CD4-positive, CD25-positive, alpha-beta regulatory T cell (primary cell): ENCODE measurements at regions not wholly inside any gene's neighbourhood (a gene's known extent, or its start where the extent isn't known, plus 50 kb on each side); places are given as distances from the start of the nearest gene placed in this dataset.

Experiments used
- ATAC-seq, 2 donors: fragments of 150-1000 bp; cut with Tn5 transposase; one replicate each; pipeline ENCODE4 v1.10.0; 2021; ENCODE audit warnings: low read depth in 2 of 2, moderate number of reproducible peaks in 2 of 2, moderate library complexity in 1 of 2
- DNase-seq, 3 donors: peaks; one replicate each; pipeline versions ENCODE4 v3.0.0 to v3.0.0-alpha.2; 2012 to 2022; ENCODE audit warnings: mixed read lengths in 1 of 3
- H3K27ac ChIP-seq: one replicate; pipeline ENCODE4 v1.7.0; 2013; ENCODE audit warnings: mild to moderate bottlenecking, low read length; ENCODE audit not compliant: insufficient read depth, poor library complexity, severe bottlenecking
- H3K27me3 ChIP-seq: one replicate; pipeline ENCODE4 v1.7.0; 2013; ENCODE audit warnings: low read length; ENCODE audit not compliant: control insufficient read depth, insufficient read depth
- H3K36me3 ChIP-seq: one replicate; pipeline ENCODE4 v1.7.0; 2013; ENCODE audit warnings: mild to moderate bottlenecking, low read length, moderate library complexity; ENCODE audit not compliant: control insufficient read depth, insufficient read depth
- H3K4me1 ChIP-seq: 2 replicates; pipeline ENCODE4 v1.7.0; 2013; ENCODE audit warnings: mild to moderate bottlenecking, low read length; ENCODE audit not compliant: insufficient read depth, control insufficient read depth, poor library complexity, severe bottlenecking
- H3K4me3 ChIP-seq: one replicate; pipeline ENCODE4 v1.7.0; 2013; ENCODE audit warnings: low read depth, mild to moderate bottlenecking, low read length, moderate library complexity
- H3K9me3 ChIP-seq, 2 experiments: 1 replicate in 1 of 2; 2 replicates in 1 of 2; pipeline ENCODE4 v1.7.0; 2013; ENCODE audit warnings: low read length in 2 of 2, mild to moderate bottlenecking in 1 of 2, moderate library complexity in 1 of 2; ENCODE audit not compliant: control insufficient read depth in 2 of 2
- H3K27ac Mint-ChIP-seq, 3 donors: one replicate each; pipeline ENCODE4 v1.8.0; 2020 to 2022; ENCODE audit warnings: mild to moderate bottlenecking in 3 of 3, mixed read lengths in 3 of 3, moderate library complexity in 2 of 3
- H3K27me3 Mint-ChIP-seq: one replicate; pipeline ENCODE4 v1.8.0; 2022; ENCODE audit warnings: mild to moderate bottlenecking, mixed read lengths
- H3K36me3 Mint-ChIP-seq: one replicate; pipeline ENCODE4 v1.8.0; 2020; ENCODE audit warnings: mixed read lengths
- H3K4me1 Mint-ChIP-seq, 4 donors: one replicate each; pipeline ENCODE4 v1.8.0; 2020 to 2022; ENCODE audit warnings: mixed read lengths in 4 of 4, mild to moderate bottlenecking in 1 of 4
- H3K4me3 Mint-ChIP-seq, 4 donors: one replicate each; pipeline ENCODE4 v1.8.0; 2020 to 2022; ENCODE audit warnings: mild to moderate bottlenecking in 4 of 4, mixed read lengths in 4 of 4, moderate library complexity in 3 of 4
- H3K9me3 Mint-ChIP-seq, 7 donors: one replicate each; pipeline ENCODE4 v1.8.0; 2020 to 2022; ENCODE audit warnings: mixed read lengths in 7 of 7, mild to moderate bottlenecking in 3 of 7, moderate library complexity in 2 of 7

DNA sequence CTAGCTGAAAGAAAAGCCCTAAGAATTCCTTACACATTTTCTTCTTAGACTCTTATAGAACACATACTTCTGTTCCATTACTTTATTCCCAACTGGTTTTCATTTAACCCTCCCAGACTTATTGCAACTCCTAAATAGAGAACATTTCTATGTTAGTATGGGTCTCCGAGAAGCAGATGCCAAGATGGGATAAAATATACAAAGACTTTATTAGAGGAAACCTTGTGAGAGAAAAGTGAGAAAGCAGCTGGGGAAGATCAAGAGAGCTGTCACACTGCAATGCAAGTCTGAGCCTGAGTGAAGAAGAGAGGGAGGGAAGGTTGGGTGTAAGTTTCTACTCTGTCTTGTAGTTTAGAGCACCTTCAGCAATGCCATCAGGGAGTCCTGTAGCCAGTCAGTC, 979.3 kb downstream of the IGSF11 start:
- no peaks in the 10 kb centered on the region for H3K27me3 Mint-ChIP-seq
- H3K27ac ChIP-seq = no peak overlapping the region
- no peaks in the 10 kb centered on the region for H3K36me3 Mint-ChIP-seq
- ATAC-seq = no peak
- H3K4me3 Mint-ChIP-seq = no peak overlapping the region
- H3K36me3 ChIP-seq = no peaks in the 10 kb centered on the region
- no peak overlapping the region for H3K27ac Mint-ChIP-seq
- no peaks in the 10 kb centered on the region for H3K27me3 ChIP-seq
- DNase-seq = no peak
- H3K9me3 ChIP-seq = no peaks in the 10 kb centered on the region
- H3K4me1 ChIP-seq = no peaks in the 10 kb centered on the region
- no peaks in the 10 kb centered on the region for H3K4me1 Mint-ChIP-seq
- H3K9me3 Mint-ChIP-seq = peaks cover 0 to 19% (median 8%) of the 10 kb centered on the region in 7 donors
- no peak overlapping the region for H3K4me3 ChIP-seq

DNA sequence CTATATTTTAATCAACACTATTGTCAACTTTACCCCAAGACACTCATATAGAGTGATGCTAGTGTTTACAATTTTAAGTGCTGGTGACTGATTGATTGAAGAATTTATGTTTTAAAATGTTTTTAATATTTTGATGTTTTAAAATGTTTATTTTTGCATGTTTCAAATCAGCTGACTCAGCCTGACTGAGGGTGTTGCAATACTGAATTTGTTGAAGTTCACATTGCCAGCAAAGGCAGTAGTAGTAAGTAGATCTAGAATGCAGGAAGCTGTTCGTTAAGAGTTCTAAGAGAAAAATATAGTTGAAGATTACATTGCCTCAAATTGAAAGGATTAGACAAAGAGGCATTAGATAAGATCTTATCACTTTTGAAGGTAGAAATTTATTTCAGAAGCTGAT, 977.6 kb downstream of the IGSF11 start:
- Histone ChIP-seq H3K4me3 (no peak overlapping the region), H3K4me1 (no peaks in the 10 kb centered on the region), H3K36me3 (no peaks in the 10 kb centered on the region), H3K9me3 (peaks cover 4 to 5% of the 10 kb centered on the region in 2 experiments), H3K27ac (no peak overlapping the region), H3K27me3 (no peaks in the 10 kb centered on the region)
- H3K4me3 Mint-ChIP-seq = no peak overlapping the region
- H3K27me3 Mint-ChIP-seq = no peaks in the 10 kb centered on the region
- no peaks in the 10 kb centered on the region for H3K4me1 Mint-ChIP-seq
- no peak overlapping the region for H3K27ac Mint-ChIP-seq
- peaks cover 0 to 24% (median 8%) of the 10 kb centered on the region in 7 donors for H3K9me3 Mint-ChIP-seq
- ATAC-seq = no peak
- DNase-seq = no peak
- H3K36me3 Mint-ChIP-seq = no peaks in the 10 kb centered on the region

DNA sequence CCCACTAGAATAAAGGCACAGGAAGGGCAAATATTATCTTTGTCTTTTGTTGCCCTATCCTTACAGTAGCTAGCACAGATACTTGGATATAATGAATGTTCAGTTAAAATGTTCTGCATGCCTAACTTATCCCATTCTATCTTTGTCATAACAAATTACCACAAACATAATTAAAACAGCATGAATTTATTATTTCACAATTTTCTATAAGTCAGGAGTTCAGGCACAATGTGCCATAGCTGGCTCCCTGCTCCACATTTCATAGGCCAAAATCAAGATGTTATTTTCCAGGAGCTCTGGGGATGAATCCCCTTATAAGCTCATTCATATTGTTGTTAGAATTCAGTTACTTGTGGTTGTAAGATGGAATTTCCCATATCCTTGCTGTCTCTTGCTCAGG, 975.5 kb downstream of the IGSF11 start:
- ATAC-seq (no peak), DNase-seq (no peak)
- no peaks in the 10 kb centered on the region for H3K27me3 Mint-ChIP-seq
- H3K4me1 Mint-ChIP-seq = no peaks in the 10 kb centered on the region
- H3K27ac ChIP-seq = no peak overlapping the region
- H3K9me3 ChIP-seq = peaks cover 4 to 5% of the 10 kb centered on the region in 2 experiments
- H3K4me1 ChIP-seq = no peaks in the 10 kb centered on the region
- no peak overlapping the region for H3K4me3 ChIP-seq
- H3K9me3 Mint-ChIP-seq = peaks cover 0 to 26% (median 10%) of the 10 kb centered on the region in 7 donors
- H3K27ac Mint-ChIP-seq = no peak overlapping the region
- no peaks in the 10 kb centered on the region for H3K27me3 ChIP-seq
- no peak overlapping the region for H3K4me3 Mint-ChIP-seq
- H3K36me3 ChIP-seq = no peaks in the 10 kb centered on the region
- H3K36me3 Mint-ChIP-seq = no peaks in the 10 kb centered on the region

DNA sequence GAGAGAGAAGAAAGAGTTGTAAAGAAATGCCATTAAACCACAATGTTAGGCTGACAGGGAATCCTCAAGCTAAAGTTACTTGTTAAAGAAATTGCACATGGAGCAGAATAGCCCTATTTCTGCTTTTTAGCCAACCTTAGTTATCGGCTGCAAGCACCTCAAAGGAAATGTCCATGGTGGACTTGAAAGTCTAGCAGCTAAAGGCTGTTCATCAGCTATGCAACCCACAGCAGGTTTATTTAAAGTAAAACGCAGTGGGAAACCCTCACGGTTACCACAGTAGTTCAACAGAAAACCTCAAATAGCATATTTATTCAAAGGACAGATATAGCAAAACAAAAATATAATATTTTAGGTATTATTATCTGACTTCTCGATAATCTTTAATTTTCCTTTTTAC, 967.2 kb downstream of the IGSF11 start:
- Histone ChIP-seq H3K9me3 (no peaks in the 10 kb centered on the region), H3K4me3 (no peak overlapping the region), H3K36me3 (no peaks in the 10 kb centered on the region), H3K27me3 (no peaks in the 10 kb centered on the region), H3K4me1 (no peaks in the 10 kb centered on the region), H3K27ac (no peak overlapping the region)
- peaks cover 0 to 9% (median 5%) of the 10 kb centered on the region in 7 donors for H3K9me3 Mint-ChIP-seq
- ATAC-seq = no peak
- H3K27me3 Mint-ChIP-seq = no peaks in the 10 kb centered on the region
- H3K36me3 Mint-ChIP-seq = no peaks in the 10 kb centered on the region
- H3K4me1 Mint-ChIP-seq = no peaks in the 10 kb centered on the region
- no peak for DNase-seq
- no peak overlapping the region for H3K4me3 Mint-ChIP-seq
- no peak overlapping the region for H3K27ac Mint-ChIP-seq

DNA sequence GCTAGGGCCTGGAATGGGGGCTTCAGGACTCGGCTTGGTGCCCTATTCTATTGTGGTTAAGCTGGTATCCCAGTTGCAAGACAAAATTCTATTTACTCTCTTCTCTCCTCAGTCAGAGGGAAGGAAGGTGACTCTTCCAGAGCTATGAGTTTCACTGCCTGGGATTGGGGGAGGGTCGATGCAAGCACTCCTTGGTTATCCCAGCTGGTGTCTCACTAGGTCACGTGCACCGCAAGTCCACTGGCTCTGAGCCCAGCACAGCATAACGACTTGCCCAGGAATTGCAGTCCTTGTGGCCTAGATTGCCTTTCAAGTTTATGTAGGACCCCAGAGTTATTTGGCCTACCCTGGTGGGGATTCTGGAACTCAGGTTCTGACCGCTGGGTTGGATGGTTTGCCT, 958.8 kb downstream of the IGSF11 start:
- H3K27me3 ChIP-seq = no peaks in the 10 kb centered on the region
- no peak for DNase-seq
- no peak for ATAC-seq
- Mint-ChIP-seq H3K27ac (no peak overlapping the region), H3K36me3 (no peaks in the 10 kb centered on the region), H3K27me3 (no peaks in the 10 kb centered on the region), H3K4me3 (no peak overlapping the region), H3K4me1 (no peaks in the 10 kb centered on the region), H3K9me3 (peaks cover 4 to 27% (median 6%) of the 10 kb centered on the region in 7 donors)
- H3K36me3 ChIP-seq = no peaks in the 10 kb centered on the region
- no peaks in the 10 kb centered on the region for H3K4me1 ChIP-seq
- H3K27ac ChIP-seq = no peak overlapping the region
- peaks cover 0 to 17% of the 10 kb centered on the region in 2 experiments for H3K9me3 ChIP-seq
- no peak overlapping the region for H3K4me3 ChIP-seq

DNA sequence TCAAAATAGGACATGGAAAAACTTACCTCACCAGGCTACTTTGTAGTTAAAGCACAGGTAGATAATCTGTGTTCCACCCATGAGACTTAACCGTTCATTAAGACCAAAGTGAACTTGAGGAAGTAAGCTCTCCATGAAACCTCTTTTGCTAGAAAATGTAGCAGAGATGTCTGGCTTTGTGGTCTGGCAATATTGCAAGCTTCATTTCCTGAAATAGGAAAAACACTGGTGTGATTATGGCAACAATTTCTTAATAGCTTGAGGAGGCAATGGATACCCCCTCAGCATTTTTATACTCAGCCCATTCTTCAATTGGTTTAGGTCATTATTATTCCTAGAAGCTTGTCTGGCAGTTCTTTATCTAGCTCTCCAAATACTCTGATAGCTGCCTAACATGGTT, 957.3 kb downstream of the IGSF11 start:
- Mint-ChIP-seq H3K4me1 (no peaks in the 10 kb centered on the region), H3K9me3 (peaks cover 4 to 24% (median 9%) of the 10 kb centered on the region in 7 donors), H3K27ac (no peak overlapping the region), H3K27me3 (no peaks in the 10 kb centered on the region), H3K36me3 (no peaks in the 10 kb centered on the region), H3K4me3 (no peak overlapping the region)
- Histone ChIP-seq H3K9me3 (peaks cover 0 to 17% of the 10 kb centered on the region in 2 experiments), H3K36me3 (no peaks in the 10 kb centered on the region), H3K4me3 (no peak overlapping the region), H3K4me1 (no peaks in the 10 kb centered on the region), H3K27me3 (no peaks in the 10 kb centered on the region), H3K27ac (no peak overlapping the region)
- DNase-seq (no peak), ATAC-seq (no peak)

DNA sequence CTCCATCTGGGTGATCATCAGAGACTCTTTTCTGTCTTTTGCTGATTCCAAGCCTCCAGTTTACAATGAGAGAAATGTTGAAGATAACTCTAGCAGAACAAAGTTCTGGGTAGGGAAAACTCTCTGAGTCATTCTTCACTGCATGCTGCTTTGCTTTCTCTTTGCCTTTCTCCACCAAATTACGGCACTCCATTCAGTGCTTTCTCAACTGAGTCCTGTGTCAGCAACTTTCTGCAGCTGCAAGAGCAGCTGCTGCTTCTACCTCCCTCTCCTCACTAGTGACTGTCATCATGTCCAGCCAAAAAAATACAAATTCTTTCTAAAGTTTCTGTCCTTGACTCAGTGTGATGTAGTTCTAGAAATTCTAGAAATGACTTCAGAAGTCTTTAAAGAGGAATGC, 953.8 kb downstream of the IGSF11 start:
- no peak overlapping the region for H3K27ac ChIP-seq
- no peaks in the 10 kb centered on the region for H3K4me1 ChIP-seq
- peaks cover 0 to 5% of the 10 kb centered on the region in 2 experiments for H3K9me3 ChIP-seq
- no peaks in the 10 kb centered on the region for H3K27me3 ChIP-seq
- Mint-ChIP-seq H3K27me3 (no peaks in the 10 kb centered on the region), H3K4me1 (no peaks in the 10 kb centered on the region), H3K36me3 (no peaks in the 10 kb centered on the region), H3K9me3 (peaks cover 0 to 19% (median 5%) of the 10 kb centered on the region in 7 donors), H3K27ac (no peak overlapping the region), H3K4me3 (no peak overlapping the region)
- H3K4me3 ChIP-seq = no peak overlapping the region
- DNase-seq = no peak
- ATAC-seq = no peak
- H3K36me3 ChIP-seq = no peaks in the 10 kb centered on the region

DNA sequence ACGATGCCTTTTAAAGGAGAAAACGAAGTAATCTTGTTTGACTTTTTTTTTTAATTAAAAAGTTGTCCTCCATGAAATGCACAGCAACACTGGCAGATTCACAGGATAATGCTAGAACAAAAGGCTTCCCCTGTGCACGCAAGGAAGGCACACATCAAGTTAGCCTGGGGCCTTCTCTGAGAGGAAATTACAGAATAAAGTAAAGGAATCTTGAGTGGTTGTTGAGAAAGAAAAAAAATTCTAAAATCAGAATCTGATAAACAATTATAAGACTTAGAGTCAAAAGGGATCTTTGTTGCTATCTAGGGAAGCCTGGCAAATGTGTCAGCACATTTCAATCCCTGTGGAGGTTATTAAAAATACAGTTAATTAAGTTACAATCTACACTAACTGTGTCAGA, 946.0 kb downstream of the IGSF11 start:
- Mint-ChIP-seq H3K9me3 (peaks cover 3 to 21% (median 10%) of the 10 kb centered on the region in 7 donors), H3K27me3 (no peaks in the 10 kb centered on the region), H3K4me1 (no peaks in the 10 kb centered on the region), H3K4me3 (no peak overlapping the region), H3K27ac (no peak overlapping the region), H3K36me3 (no peaks in the 10 kb centered on the region)
- no peak overlapping the region for H3K4me3 ChIP-seq
- peaks cover 0 to 13% of the 10 kb centered on the region in 2 experiments for H3K9me3 ChIP-seq
- H3K36me3 ChIP-seq = no peaks in the 10 kb centered on the region
- no peaks in the 10 kb centered on the region for H3K27me3 ChIP-seq
- DNase-seq (no peak), ATAC-seq (no peak)
- no peak overlapping the region for H3K27ac ChIP-seq
- H3K4me1 ChIP-seq = no peaks in the 10 kb centered on the region
